ENCODE measurements at regions not wholly inside any gene's neighbourhood (a gene's known extent, or its start where the extent isn't known, plus 50 kb on each side); places are given as distances from the start of the nearest gene placed in this dataset.

DNA sequence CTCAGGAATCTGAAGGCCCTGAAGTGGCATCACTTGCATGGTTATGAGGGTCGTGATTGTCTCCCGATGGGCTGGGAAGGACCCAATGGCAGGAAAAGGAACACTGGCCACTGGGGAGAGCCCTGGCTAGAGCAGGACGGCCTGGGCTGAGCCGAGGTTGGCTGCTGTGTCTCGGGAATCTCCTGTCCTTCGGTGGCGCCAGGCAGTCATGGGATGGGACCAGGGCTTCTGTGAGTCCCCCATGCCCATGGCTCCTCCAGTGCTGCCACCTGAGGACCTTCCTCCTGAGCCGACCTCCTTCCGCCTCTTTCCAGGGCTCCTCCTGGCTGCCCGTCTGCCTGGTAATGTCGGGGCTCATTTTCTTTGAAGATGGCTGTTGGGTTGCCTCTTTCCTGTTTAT lies 1394.0 kb downstream of the BRD1 start:
- no peak for DNase-seq (ENCODE audit: low read depth in 2 of 2)

DNA sequence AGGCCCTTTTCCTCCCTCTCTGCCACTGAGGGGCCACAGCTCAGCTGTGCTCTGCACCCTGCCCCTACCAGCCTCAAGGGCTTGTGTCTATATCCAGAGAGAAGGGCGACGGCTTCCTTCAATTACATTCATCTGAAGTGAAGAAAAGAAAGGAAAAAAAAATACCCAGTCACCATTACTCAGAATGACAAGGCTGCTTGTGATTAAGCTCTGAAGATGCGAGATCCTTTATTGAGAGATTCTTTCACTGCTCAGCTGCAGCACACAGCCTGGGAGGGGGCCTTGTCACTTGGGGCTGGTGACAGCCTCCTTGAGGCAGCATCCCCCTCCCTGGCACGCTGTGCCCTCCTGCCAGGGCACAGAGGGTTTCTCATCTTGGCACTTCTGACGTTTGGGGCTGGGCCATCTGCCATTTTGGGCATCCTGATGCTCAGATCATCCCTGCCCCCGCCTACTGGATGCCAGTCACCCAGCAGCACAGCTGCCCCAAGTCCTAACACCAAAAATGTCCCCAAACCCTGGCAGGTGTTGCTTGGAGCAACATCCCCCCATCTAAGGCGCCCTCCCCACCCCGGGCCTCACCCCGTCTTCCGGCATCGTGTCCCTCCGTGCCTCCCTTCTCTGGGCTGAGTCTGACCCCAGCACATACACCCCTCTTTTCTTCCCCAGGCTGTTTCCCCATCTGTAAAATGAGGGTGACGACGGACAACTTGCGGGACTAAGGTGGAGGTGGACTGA lies 1394.7 kb downstream of the BRD1 start:
- DNase-seq (ENCODE audit: low read depth in 2 of 2) = no peak

DNA sequence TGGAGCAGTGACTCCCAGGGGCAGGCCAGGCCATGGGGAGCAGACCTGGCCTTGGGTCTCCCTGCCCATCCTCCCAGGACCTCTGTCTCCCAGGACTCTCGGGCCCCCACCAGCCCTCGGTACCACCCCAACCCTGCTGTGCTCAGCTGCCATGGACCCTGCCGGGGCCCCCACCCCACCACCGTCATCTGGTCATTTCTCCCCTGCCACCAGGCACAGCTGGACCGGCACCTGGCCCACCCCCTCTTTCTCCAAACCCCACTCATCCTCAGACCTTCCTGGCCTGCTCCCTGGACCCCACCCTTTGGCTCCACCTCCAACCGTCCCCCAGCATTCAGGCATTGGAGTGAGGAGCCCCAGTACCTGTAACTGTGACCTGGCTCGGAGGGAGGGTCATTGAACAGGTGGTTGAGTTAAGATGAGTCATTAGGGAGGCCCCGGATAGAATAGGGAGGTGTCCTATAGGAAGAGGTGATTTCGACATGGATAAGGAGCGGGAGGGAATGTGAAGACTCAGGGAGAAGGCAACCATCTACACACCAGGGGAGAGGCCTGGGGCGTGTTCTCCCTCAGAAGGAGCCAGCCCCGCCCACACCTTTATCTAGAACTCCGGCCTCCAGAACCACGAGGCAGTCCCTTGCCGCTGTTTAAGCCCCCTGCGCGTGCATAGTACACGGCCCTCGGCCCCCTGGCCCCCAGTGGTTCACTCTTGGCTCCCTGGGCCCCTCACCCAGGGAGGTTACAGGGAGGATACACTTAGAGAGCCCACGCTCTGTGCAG lies 1395.9 kb downstream of the BRD1 start:
- no peak for DNase-seq (ENCODE audit: low read depth in 2 of 2)

DNA sequence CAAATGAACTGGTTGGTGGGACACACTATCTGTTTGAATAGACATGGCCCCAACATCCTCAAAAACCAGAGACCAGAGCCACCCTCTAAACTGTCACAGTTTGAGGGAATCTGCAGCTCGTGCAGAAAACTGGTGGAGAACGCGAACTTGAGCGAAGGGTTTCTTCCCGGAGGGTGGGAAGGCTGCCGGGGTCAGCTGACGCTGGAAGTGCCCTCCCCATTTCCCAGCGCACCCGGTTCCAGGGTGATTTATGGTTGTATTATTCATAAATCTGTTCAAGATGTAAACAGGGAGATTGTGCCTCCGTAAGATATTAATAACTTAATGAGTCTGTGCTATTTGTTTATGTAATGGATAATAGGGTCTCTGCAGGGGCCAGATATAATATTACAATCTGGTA lies 1396.7 kb downstream of the BRD1 start:
- DNase-seq (ENCODE audit: low read depth in 2 of 2) = no peak

- no peak for DNase-seq (ENCODE audit: low read depth in 2 of 2)
Observed at GRCh38 chr22:48429446-48430020, 1398.1 kb downstream of the BRD1 start.

DNA sequence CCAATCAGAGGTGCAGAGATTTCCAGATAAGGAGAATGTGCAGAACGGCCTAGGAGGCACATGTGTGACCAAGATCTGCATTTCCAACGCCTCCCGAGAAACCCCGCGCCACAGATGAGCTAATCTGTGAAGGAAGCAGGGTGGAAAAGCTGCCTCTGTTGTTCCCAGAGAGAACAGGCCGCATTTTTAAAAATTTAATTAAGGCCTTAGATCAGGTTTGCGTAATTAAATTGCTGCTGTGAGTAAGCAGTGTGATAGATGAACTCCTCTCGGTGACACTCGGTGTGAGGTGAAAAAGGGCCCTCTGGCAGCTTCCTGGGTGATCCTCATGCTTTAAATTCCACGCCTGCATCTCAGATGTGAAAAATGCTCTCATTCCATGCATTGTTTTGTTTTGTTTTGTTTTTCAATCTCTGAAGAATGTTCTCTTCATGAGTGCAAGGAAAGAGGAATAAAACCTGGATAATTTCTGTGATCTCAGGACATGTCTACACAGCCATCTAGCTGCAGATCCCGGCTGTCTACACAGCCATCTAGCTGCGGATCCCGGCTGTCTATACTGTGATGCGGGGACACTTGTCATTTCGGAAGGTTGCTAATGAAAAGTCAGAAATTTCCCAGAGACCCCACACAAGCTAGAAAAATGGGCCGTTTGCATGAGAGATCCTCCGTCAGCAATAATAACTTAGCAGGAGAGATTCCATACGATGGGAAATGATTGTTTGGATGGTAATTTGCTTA lies 1398.9 kb downstream of the BRD1 start:
- DNase-seq (ENCODE audit: low read depth in 2 of 2) = no peak

- DNase-seq (ENCODE audit: low read depth in 2 of 2) = no peak
Observed at GRCh38 chr22:48427731-48428211, 1399.9 kb downstream of the BRD1 start.

DNA sequence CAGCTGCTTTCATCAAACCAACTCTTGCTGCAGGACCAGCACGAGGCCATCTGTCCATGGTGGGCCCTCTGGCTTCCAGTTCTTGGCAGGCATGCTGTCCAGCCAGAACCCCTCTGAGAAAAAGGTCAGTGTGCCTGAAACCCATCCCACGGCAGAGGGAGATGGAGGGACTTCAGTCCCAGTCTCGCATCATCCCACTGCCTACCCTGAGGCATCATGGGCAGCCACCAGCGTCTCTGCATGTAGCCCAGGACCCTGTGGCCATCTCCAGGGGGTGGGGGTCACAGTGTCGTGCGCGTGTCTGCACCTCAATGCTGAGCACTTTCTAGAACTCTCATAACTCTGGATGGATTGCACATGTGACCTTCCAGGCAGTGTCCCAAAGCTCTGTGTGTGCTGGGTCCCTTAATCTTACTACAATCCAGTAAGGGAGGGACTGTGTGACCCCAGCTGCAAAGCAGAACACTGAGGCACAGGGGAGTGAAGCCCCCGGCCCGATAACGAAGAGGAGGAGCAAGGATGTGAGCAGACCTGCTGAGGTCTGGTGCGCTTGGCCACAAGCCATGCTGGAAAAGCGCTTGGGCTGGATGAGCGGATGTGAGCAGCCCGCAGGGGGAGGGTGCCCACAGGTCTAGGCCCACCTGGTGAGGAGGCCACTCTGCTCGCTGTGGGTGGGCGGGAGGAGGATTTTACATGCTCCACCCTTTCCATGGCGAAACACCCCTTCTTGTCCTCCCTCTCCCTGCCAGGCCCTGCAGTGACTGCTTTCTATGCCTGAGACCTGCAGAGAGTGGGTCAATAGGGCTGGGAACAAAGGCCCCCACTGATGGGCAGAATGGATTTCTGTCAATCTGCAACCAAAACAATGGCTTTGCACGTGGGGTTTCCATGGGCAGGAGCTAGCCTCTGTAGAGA lies 1401.0 kb downstream of the BRD1 start:
- no peak for DNase-seq (ENCODE audit: low read depth in 2 of 2)

- no peak for DNase-seq (ENCODE audit: low read depth in 2 of 2)
Observed at GRCh38 chr22:48425641-48426040, 1402.0 kb downstream of the BRD1 start.

GRCh38 chr22:48425091-48425506 lies 1402.6 kb downstream of the BRD1 start:
- DNase-seq (ENCODE audit: low read depth in 2 of 2) = no peak

GRCh38 chr22:48424661-48425060 lies 1403.0 kb downstream of the BRD1 start:
- no peak for DNase-seq (ENCODE audit: low read depth in 2 of 2)

DNA sequence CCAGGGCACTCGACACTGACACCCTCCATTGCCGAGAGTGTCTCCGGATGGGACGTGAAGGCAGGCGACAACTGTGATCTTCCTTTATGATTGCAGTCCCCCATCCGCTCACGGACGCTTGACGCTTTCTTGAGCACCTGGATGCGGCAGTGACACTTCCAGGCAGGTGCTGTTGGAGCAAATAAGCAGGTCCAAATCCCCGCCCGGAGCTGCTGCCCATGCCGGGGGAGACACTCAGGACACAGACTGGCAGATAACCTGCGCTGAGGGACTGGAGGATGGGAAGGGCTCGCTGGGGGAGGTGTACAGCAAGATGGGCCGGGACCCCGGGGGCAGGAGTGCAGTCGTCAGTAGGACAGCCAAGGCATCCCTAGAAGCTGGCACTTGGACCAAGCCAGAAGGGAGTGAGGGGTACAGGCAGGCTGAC lies 1403.5 kb downstream of the BRD1 start:
- no peak for DNase-seq (ENCODE audit: low read depth in 2 of 2)

GRCh38 chr22:48423481-48423911 lies 1404.2 kb downstream of the BRD1 start:
- no peak for DNase-seq (ENCODE audit: low read depth in 2 of 2)

DNA sequence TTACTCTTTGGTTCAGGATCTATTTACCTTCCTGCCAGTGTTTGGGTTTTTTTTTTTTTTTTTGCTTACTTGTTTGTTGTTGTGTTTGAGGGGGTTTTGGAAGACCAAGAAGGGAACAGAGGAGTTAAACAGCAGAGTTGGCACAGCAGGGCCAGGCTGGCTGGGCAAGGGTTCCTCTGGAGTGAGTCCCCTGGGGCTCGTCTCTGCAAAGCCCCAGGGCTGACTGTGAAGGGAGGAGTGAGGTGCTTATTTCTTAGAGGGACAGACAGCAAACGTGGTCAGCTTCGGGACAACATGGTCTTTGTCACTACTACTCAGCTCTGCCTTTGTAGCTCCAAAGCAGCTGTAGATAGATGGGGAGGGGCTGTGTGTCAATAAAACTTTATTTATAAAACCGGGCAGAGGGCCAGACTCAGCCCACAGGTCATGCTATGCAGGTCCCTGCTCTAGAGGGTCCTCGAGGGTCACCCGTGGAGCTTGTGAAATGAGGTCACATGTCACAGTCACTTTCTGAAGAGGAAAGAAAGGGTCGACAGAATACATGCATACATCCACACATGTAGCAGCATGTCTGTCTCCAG lies 1404.7 kb downstream of the BRD1 start:
- DNase-seq (ENCODE audit: low read depth in 2 of 2) = no peak

DNA sequence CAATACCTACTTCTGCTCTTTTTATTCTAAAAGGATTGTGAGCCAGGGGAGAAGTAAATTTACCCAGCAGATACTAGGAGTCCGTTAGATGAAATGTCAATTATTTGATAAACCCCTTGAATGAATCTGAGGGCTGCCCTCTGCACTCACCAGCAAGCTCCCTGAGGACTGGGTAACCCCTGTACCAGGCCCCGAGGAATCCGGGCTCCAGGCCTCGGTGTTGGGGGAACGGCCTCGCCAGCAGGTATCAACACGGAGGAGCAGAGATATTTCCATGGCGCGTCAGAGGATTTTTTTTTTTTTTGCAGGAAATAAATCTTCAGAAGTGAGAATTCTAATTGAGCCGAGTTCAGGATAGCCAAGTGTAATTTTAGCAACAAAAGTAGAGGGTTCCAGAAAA lies 1408.8 kb downstream of the BRD1 start:
- DNase-seq (ENCODE audit: low read depth in 2 of 2) = no peak

DNA sequence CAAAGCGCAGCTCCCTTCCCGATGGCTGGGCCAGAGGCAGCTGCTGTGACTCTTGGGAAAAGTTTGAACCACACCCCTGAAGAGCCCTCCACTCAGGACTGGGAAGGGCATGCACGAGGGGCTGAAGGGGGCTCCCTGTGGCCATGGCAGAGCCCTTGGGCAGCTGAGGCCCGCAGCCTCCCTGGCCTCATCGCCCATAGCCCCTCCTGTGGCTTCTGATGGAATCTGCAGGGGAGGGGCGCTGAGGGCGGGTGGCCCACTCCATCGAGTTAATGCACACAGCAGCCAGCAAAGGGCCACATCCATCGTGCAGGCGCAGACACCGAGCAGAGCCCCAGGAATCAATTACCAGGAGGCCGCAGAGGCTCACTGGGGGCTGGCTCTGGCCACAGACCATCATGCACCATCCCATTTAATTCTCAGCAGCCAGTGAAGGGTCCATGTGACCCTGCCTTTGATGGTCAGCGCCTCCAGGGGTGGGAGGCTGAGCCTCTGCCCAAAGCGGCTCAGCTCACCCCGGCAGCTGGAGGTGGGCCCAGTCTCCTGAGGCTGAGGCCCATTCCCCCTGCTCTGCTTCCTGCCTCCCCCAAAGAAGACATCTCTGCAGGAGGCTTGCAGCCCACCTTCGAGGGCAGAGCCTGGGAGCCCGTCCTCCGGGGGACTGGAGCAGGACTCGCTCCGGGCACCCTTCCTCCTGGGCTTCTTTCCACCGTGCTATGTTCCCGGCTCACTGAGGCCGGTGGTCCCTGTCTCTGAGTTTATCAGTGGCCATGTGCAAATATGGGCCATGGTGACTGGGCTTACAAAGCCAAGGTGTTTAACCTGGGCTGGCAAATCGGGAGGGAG lies 1410.2 kb downstream of the BRD1 start:
- DNase-seq (ENCODE audit: low read depth in 2 of 2) = no peak

GRCh38 chr22:48416396-48417224 lies 1411.1 kb downstream of the BRD1 start:
- DNase-seq (ENCODE audit: low read depth in 2 of 2) = no peak

- DNase-seq (ENCODE audit: low read depth in 2 of 2) = no peak
Observed at GRCh38 chr22:48415520-48415919, 1412.2 kb downstream of the BRD1 start.

DNA sequence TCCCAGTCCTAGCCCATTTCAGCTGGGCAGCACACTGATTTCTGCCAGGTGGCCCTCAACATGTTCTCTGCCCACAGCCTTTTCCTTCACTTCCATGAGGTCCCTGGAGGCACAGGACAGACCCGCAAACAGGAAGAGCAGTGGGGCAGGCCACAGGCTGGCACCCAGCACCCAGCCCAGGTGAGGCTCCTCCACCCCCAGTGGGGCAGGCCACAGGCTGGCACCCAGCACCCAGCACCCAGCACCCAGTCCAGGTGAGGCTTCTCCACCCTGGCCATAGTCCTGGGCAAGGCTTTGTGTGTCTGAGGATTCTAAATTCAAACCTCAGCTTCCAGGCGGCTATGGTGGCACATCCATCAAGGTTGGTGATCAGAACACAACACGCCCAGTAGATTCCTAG lies 1413.0 kb downstream of the BRD1 start:
- DNase-seq (ENCODE audit: low read depth in 2 of 2) = no peak
